Suprapubic skin (tissue), 4 donors: ENCODE measurements at regions not wholly inside any gene's neighbourhood (a gene's known extent, or its start where the extent isn't known, plus 50 kb on each side); places are given as distances from the start of the nearest gene placed in this dataset.

Experiments
- DNase-seq, 2 donors: peaks; one replicate each; pipeline ENCODE4 v3.0.0-alpha.2; 2019; ENCODE audit warnings: low spot score in 2 of 2
- H3K27ac ChIP-seq: fragments of 200-600 bp; sonication (generic); one replicate; pipeline ENCODE4 v1.5.1; 2019
- H3K27me3 ChIP-seq: fragments of 200-600 bp; sonication (generic); one replicate; pipeline ENCODE4 v1.5.1; 2019
- H3K36me3 ChIP-seq: fragments of 200-600 bp; sonication (generic); one replicate; pipeline ENCODE4 v1.5.1; 2019
- H3K4me1 ChIP-seq: fragments of 200-600 bp; sonication (generic); one replicate; pipeline ENCODE4 v1.5.1; 2019
- H3K4me3 ChIP-seq: fragments of 200-600 bp; sonication (generic); one replicate; pipeline ENCODE4 v1.5.1; 2019; ENCODE audit warnings: mild to moderate bottlenecking
- H3K9me3 ChIP-seq: fragments of 200-600 bp; sonication (generic); one replicate; pipeline ENCODE4 v1.5.1; 2019
- CTCF ChIP-seq, 2 donors: fragments of 200-600 bp in 1 of 2; fragments of 450-650 bp in 1 of 2; sonication (generic) in 1 of 2; IDR thresholded peaks; one replicate each; pipeline ENCODE4 v1.5.1; 2016 to 2019; ENCODE audit warnings: antibody characterized with exemption in 2 of 2, mild to moderate bottlenecking in 1 of 2, moderate library complexity in 1 of 2
- EP300 ChIP-seq: sonication (generic); formaldehyde crosslinking; IDR thresholded peaks from one replicate; pipeline ENCODE4 v1.6.1; 2017; ENCODE audit warnings: antibody characterized with exemption
- POLR2A ChIP-seq, 2 donors: fragments of 450-650 bp; IDR thresholded peaks; one replicate each; pipeline ENCODE4 v1.6.1; 2017; ENCODE audit warnings: antibody characterized with exemption in 2 of 2, mild to moderate bottlenecking in 2 of 2, moderate library complexity in 2 of 2
- POLR2AphosphoS5 ChIP-seq, 3 donors: sonication (generic); formaldehyde crosslinking; IDR thresholded peaks; one replicate each; pipeline ENCODE4 v1.6.1; 2017; ENCODE audit warnings: antibody characterized with exemption in 3 of 3
- WGBS: methylation state at CpG from one replicate; pipeline ENCODE4 v1.1.5; 2018; 5-methylcytosine and 5-hydroxymethylcytosine counted together

GRCh38 chr6:1201547-1202200 is 110.2 kb upstream of the FOXQ1 start:
- TF ChIP-seq EP300 (no peak), CTCF (IDR thresholded peaks at IDR 0.05) (no peak), POLR2AphosphoS5 (IDR thresholded peaks at IDR 0.05) (no peak), POLR2A (IDR thresholded peaks at IDR 0.05) (no peak)
- Histone ChIP-seq H3K36me3 (no peaks in the 10 kb centered on the region), H3K4me3 (no peak overlapping the region), H3K27ac (no peak overlapping the region), H3K9me3 (no peaks in the 10 kb centered on the region), H3K27me3 (no peaks in the 10 kb centered on the region), H3K4me1 (no peaks in the 10 kb centered on the region)
- no peak for DNase-seq
- 87% methylated on average over 9 of the region's 9 CpGs for WGBS

- H3K4me3 ChIP-seq: no peak overlapping the region
- TF ChIP-seq CTCF (IDR thresholded peaks at IDR 0.05): no peak
- no peak for TF ChIP-seq EP300
- no peak for TF ChIP-seq POLR2A (IDR thresholded peaks at IDR 0.05)
- no peak for TF ChIP-seq POLR2AphosphoS5 (IDR thresholded peaks at IDR 0.05)
- DNase-seq: no peak
- 75% methylated on average over 15 of the region's 15 CpGs for WGBS
- H3K27ac ChIP-seq: no peak overlapping the region
- no peaks in the 10 kb centered on the region for H3K9me3 ChIP-seq
- H3K27me3 ChIP-seq: no peaks in the 10 kb centered on the region
- H3K4me1 ChIP-seq: no peaks in the 10 kb centered on the region
- no peaks in the 10 kb centered on the region for H3K36me3 ChIP-seq
These were observed 111.3 kb upstream of the FOXQ1 start for GRCh38 chr6:1200409-1201101.

- TF ChIP-seq POLR2A (IDR thresholded peaks at IDR 0.05) (no peak), CTCF (IDR thresholded peaks at IDR 0.05) (no peak), POLR2AphosphoS5 (IDR thresholded peaks at IDR 0.05) (no peak), EP300 (no peak)
- no peak for DNase-seq
- no peak overlapping the region for H3K27ac ChIP-seq
These were observed 111.9 kb upstream of the FOXQ1 start for GRCh38 chr6:1200081-1200408.

GRCh38 chr6:1197309-1197708 is 114.6 kb upstream of the FOXQ1 start:
- Histone ChIP-seq H3K4me1 (no peaks in the 10 kb centered on the region), H3K36me3 (no peaks in the 10 kb centered on the region), H3K4me3 (no peak overlapping the region), H3K27ac (no peak overlapping the region), H3K27me3 (no peaks in the 10 kb centered on the region), H3K9me3 (no peaks in the 10 kb centered on the region)
- 73% methylated on average over 3 of the region's 3 CpGs for WGBS
- no peak for DNase-seq
- TF ChIP-seq EP300 (no peak), CTCF (IDR thresholded peaks at IDR 0.05) (no peak), POLR2A (IDR thresholded peaks at IDR 0.05) (no peak), POLR2AphosphoS5 (IDR thresholded peaks at IDR 0.05) (no peak)

More at GRCh38 chr6:1200081-1200408, 111.9 kb upstream of the FOXQ1 start:
- no peaks in the 10 kb centered on the region for H3K27me3 ChIP-seq
- H3K9me3 ChIP-seq: no peaks in the 10 kb centered on the region
- no peaks in the 10 kb centered on the region for H3K36me3 ChIP-seq
- WGBS: 95% methylated on average over 2 of the region's 2 CpGs
- no peak overlapping the region for H3K4me3 ChIP-seq
- H3K4me1 ChIP-seq: no peaks in the 10 kb centered on the region

DNA sequence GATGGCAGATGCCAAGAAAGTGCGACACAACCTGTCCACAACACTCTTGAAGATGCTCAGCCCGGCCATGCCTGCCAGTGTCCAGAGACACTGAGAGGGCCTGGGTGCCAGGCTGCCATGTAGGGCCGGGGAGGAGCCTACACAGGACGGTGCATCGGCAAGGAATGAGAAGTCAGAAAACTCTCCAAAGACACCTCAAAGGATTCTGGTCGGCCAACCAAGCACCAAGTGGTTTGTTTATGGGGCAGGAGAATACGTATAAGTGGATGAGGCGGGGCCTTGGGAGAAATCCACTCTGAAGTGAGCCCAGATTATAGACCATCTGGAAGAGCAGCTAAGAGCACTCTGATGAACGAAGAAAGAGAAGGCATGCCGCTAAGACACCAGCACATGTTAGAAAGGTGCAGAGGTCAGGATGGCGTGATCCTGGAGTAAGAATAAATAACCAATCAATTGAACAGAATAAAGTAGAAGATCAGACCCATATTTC is 120.7 kb upstream of the FOXQ1 start:
- H3K27ac ChIP-seq: no peak overlapping the region
- H3K9me3 ChIP-seq: no peaks in the 10 kb centered on the region
- WGBS: 86% methylated on average over 11 of the region's 11 CpGs
- TF ChIP-seq EP300 (no peak), POLR2A (IDR thresholded peaks at IDR 0.05) (no peak), CTCF (IDR thresholded peaks at IDR 0.05) (no peak), POLR2AphosphoS5 (IDR thresholded peaks at IDR 0.05) (no peak)
- H3K4me3 ChIP-seq: no peak overlapping the region
- peaks cover 5% of the 10 kb centered on the region for H3K4me1 ChIP-seq
- DNase-seq: no peak
- no peaks in the 10 kb centered on the region for H3K36me3 ChIP-seq
- H3K27me3 ChIP-seq: no peaks in the 10 kb centered on the region
